D341Med (cell line): ENCODE measurements at regions not wholly inside any gene's neighbourhood (a gene's known extent, or its start where the extent isn't known, plus 50 kb on each side); places are given as distances from the start of the nearest gene placed in this dataset.

Experiments used
- DNase-seq: peaks from one replicate; pipeline ENCODE4 v3.0.0; 2012; ENCODE audit warnings: low spot score

GRCh38 chr2:177127821-177128220 is 84.8 kb upstream of the HNRNPA3 start:
- DNase-seq: no peak

DNA sequence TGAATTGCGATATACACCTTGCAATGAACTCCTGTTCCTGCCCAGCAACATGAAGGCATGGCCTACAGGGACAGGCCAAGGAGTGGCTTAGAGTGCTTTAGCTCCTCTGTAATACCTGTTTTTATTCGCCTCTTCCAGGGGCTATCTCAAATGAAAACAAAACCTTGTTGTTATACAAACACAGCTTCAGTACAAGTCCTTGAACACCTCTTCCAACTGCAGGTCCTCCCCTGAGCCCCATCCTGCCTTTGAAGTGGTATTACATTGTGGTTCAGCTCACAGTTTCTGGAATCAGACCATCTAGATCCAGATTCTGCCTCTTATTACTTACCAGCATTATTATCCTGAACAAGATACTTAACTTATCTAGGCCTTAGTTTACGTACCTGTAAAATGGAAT is 83.0 kb upstream of the HNRNPA3 start:
- DNase-seq: no peak

DNA sequence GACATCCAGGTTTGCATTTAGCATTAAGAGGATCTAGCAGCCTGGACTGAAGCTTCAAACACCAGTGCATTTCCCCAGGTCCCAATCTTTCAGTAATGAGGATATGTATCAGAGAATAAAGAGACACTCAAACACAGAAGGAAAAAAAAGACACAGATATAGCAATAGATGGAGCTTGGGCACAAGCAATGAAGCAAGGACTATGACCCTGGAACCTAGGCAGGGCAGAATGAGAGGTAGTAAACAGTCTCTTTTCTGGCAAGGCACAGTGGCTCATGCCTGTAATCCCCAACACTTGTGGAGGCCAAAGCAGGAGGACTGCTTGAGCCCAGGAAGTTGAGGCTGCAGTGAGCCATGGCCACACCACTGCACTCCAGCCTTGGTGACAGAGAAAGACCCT is 80.7 kb upstream of the HNRNPA3 start:
- no peak for DNase-seq

GRCh38 chr2:177138823-177139222 is 73.8 kb upstream of the HNRNPA3 start:
- DNase-seq: no peak

DNA sequence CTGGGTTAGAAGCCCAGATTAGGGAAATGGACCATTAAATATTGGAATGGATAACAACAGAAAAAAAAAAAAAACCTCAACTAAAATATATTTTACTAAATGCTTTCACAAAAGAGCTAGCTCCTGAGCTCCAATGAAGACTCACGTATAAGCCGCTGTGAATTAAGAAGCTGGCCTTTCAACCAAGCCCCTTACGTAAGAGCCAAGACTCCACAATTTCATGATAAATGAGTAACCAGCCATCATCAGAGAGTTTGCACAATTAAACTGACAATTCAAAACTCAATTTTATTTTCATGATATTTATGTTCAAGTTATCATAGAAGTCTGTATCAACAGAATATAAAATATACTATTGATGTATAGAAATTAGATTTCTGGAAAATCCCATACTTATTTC is 70.7 kb upstream of the HNRNPA3 start:
- DNase-seq: no peak

GRCh38 chr2:177143444-177143843 is 69.2 kb upstream of the HNRNPA3 start:
- DNase-seq: no peak

- peak; percentile 31 for DNase-seq
These were observed 65.4 kb upstream of the HNRNPA3 start for GRCh38 chr2:177147093-177147694.

DNA sequence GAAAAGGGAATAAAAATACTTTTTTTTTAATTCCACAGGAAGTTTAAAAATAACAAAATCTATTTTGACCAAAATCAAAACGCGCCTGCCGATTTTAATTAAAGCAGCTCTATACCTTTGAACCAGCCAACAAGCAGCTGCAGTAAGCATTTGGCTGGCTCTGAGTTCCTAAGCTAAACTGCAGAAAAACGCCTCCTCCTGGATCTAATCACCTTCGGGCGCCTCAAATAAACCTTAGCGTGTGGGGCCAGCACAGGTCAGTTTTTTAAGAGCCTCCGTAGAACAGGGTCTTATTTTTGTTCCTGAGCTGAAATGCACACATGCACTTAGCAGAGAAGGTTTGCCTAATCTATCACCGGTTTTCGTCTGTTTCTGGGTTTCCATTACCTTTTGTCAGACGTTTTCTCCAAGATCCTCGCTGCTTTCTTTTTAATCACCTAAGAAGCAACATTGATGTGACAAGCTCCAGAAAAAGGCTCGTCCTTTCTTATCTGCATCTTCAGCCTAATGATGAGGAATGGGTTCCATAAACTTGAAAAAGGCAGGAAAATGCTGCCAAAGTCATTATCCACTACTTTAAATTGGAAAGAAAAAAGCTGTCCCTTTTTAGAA is 64.7 kb upstream of the HNRNPA3 start:
- no peak for DNase-seq

DNA sequence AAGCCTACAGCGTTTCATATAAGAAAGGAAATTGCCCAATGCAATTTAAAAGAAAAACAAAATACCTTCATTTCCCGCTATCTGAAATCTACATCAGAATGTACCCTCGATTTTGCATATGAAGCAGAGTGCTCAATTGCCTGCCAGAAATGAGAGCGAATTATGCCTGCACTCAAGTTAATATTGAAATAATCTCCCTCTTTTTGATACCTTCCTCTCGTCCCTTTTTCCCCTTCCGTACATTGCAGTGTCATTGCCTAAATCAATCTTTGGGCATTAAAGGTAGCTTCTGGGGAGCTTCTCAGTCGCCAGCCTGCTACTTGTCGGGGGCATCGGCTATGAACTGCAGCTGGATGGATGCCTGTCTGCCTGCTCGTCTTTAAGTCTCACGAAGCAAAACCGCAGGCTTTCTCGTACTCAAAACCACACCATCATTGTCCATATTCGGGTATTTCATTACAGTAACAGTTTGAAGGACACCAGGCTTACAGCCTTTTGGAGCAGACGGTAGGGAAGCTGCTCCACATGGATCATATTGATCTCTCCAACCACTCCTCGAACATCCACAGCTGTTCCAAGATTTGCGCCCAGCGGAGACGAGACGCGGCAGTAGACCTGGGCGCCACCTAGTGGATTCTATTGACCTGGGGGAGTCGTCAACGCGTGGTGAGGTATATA is 64.0 kb upstream of the HNRNPA3 start:
- peak; percentile 81 for DNase-seq

GRCh38 chr2:177149155-177149503 is 63.5 kb upstream of the HNRNPA3 start:
- DNase-seq: no peak

- no peak for DNase-seq
These were observed 58.8 kb upstream of the HNRNPA3 start for GRCh38 chr2:177153805-177154204.

- DNase-seq: no peak
These were observed 57.8 kb upstream of the HNRNPA3 start for GRCh38 chr2:177154809-177155208.

DNA sequence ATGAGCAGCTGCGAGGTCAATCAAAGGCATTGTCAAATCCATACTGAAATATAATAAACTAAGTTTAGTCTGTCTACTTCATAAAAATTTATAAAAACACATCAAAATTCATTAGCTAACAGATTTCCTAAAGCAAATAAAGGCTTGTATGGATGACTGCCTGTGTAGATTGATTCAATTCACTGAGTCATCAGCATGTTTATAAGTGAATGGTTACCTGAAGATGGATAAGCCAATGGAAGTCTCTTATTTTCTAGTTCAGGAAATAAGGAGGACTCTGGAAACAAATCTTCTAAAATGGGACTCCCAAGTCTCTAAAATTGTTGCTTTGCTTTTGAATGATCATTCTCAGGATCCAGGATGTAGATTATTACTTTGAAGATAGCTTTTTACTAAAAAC is 57.0 kb upstream of the HNRNPA3 start:
- DNase-seq: no peak

DNA sequence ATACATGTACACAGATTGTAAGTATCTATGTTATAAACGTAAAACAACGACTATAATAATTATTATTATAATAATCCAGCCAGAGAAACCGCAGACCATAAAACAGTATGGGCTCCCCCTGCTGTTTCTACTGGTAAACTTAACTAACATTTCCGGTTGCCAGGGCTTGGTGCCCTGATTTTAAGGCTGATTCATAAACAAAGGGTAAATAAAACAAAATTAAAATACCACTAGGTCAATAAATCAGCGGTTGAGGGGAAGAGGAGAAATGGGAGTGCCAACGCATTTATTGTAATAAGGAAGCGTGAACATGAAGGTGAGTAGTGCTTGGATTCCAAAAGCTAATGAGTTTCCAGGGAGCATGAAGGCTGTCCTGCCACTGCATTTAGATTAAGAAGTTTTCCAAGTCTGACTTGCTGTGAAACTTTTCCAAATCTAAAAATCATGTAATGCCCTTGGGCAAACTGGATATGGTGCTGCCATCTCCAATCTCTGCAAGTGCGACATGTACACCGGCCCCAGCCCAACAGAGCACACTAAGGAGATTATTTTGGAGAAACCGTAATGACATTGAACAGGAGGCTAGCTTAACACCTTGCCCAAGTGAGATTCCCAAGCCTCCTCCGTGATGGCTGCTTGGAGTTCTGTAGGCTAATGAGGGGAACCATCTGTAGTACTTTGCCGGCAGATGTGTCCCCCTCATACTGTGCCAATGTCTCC is 50.7 kb upstream of the HNRNPA3 start:
- DNase-seq: peak; percentile 63
